ENCODE measurements at regions not wholly inside any gene's neighbourhood (a gene's known extent, or its start where the extent isn't known, plus 50 kb on each side); places are given as distances from the start of the nearest gene placed in this dataset.

DNA sequence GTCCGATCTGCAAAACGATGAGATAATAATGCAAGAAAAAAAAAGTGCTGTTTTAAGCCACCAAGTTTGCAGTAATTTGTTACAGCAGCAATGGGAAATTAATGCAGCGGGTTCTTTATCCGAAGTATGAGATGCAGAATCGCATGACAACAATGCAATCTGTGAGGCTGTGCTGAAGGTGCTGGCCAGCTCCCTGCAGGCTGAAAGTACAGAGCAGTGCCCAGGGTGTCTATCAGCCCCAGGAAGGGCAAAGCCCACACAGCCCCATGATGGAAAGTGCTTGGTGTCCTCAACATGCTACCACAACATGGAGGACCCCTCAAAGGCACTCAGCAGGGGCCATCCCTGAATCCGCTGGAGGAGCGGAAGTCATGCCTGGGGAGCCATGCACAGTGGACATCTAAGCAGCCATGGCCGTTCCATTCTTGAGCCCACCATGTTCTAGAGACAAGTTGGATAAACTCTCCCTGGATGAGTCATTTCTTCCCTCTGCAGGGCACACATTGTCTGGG, 199.5 kb upstream of the PFKP start:
- intact Hi-C loops (cut with micrococcal nuclease) = no loop called here

DNA sequence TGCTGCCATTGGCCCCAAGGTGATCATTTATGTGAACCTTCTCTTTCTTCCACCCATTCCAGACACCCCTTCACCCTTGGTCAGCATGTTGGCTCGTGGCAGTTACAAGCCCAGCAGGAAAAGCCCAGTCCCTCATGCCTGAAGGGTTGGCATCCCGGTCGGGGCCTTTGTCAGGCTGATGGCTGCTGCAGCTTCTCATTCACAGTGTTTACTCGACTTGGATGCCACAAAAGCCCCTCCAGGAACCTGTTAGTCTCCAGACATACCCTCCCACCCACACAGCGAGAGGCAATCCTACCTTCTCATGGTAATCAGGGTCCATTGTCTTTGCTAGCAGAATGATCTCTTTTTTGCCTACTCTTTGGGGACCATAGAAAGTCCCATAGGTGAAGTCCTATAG, 200.8 kb upstream of the PFKP start:
- intact Hi-C loops (cut with micrococcal nuclease) = no loop called here

DNA sequence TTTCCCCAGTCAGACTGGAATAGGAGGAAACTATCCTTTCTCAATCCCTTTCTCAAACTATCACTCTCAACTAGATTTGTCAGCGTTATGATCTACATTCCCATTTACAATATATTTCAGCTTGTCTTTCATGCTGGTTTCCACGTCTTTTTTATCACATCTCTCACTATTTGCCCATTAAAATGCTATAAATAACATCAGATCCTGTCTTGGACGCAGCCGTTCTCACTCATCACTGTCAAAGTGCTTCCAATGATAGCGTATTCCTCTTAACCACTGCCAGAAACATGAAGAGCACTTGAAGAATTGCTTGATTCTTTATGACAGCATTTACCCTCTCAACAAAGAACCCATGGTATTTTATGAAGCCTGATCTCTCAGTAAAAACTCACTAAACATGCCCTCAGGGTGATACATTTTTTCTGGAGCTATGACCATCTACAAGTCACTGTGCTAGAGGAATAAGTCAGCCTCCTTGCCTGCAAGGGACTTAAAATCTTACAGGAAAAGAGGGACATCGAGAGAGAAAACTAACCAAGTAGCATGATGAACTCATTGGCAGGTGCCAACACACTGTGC, 205.6 kb upstream of the PFKP start:
- intact Hi-C loops (cut with micrococcal nuclease) = no loop called here

DNA sequence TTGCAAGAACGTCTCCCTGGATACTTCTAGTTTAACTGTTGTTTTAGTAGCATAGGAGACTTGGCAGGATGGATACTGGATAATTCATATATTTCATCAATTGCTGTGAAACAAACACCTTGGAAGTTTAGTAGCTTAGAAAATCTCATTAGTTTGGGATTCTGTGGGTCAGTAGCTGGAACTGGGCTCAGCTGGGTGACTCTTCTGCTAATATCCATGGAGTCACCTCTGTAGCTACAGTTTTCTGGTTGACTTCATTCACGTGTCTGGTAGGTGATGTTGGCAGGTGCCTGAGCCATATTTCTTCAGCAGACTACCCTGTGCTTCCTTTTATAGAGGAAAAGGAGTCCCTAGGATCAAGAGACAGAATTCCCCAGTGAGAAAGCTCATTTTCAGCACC, 208.9 kb upstream of the PFKP start:
- intact Hi-C loops (cut with micrococcal nuclease) = no loop called here

DNA sequence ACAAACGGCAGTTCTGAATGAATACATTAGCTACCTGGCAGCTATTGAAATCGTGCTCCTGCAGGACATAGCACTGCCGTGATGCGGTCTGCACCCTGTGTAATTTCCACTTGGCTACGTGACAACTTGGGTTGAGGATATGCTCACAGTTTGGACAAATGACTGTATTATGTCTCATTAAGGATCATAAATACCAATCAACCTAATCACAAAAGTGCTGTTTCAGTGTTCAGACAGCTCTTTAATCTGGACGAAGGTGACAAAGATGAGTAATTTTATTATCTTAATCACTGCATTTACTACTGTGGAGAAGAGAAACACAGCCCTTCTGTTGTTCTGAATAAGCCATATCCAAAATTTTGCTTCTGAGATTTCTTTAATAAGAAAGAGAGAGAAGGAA, 210.8 kb upstream of the PFKP start:
- intact Hi-C loops (cut with micrococcal nuclease) = no loop called here

DNA sequence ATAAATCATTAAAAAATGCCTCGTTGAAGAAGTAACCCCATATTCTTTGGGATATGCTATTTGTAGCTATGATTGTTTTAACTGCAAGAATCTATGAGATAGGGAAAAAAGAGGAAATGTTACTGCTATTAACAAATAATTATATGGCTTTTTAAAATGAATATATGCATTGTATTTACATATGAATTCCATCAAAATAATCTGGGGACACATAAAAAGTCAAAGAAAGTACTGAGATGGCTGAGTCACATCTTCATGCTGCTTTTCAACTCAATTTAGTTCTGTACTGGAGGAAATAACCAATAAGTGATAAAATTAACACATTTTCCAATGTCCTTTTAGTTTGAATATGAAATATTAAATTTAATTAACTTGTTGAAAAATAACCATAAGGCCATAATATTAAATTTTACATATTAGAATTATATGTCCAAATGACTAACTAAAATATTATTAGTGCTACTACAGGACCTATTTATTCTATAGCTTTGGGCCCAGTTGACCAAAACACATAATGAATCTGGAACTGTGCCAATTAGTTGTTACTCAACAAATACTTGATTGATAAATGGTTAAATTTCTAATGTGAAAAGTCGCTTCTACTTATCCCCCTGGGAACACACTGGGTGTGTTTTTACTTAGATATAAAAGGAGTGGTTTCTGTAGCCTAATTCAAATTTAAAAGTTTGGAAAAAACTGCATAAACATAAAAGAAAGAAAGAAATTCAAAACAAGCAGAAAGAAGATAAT, 214.6 kb upstream of the PFKP start:
- intact Hi-C loops (cut with micrococcal nuclease) = no loop called here

DNA sequence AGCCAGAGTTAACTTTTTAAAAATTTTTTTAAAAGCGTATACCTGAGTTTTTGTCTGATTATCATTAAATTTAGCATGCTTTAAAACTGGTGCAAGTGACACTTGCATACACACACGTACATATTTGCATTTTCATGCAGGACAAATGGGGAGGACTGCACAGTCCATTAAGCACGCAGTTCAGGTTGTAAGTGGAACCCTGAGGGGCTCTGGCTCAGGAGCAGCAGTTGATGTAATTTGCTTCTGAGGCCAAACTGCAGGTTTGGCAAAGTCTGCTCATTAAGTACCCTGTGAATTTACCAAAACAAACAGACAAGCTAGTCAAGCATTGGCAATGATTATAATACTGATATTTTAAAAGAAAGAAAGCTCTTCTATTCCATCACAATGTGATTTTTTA, 215.8 kb upstream of the PFKP start:
- intact Hi-C loops (cut with micrococcal nuclease) = no loop called here

DNA sequence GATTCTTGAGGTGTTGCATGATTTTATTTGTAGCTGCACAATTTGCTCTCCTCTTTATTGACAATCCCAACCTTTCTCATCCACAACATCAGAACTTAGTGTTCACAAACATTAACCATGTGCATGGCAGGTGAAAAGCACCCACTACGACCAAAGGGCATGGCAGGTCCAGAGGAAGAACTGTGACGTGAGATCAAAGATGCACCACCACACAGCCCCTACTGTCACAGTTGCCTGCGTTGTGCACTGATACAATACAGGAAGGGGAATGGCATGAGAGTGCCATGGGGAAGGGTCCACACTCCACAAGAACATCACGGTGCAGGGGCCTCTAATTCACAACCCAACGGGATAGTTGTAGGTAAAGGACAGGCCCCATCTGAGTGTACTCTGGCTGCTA, 217.1 kb upstream of the PFKP start:
- intact Hi-C loops (cut with micrococcal nuclease) = no loop called here

DNA sequence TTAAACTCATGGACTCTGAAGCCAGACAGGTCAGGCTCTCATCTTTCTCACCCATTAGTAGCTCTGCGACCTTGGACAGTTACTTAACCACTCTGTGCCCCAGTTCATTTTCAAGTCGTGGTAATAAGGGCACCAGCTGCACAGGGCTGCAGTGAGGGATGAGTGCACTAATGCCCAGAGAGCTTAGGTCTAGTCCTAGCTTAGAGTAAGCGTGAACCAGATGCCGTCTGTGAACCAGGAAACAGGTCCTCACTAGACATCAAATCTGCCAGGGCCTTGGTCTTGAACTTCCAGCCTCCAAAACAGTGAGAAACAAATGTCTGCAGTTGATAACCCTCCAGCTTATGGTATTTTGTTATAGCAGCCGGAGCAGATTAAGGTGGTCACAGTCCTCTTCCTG, 222.4 kb upstream of the PFKP start:
- intact Hi-C loops (cut with micrococcal nuclease) = no loop called here

DNA sequence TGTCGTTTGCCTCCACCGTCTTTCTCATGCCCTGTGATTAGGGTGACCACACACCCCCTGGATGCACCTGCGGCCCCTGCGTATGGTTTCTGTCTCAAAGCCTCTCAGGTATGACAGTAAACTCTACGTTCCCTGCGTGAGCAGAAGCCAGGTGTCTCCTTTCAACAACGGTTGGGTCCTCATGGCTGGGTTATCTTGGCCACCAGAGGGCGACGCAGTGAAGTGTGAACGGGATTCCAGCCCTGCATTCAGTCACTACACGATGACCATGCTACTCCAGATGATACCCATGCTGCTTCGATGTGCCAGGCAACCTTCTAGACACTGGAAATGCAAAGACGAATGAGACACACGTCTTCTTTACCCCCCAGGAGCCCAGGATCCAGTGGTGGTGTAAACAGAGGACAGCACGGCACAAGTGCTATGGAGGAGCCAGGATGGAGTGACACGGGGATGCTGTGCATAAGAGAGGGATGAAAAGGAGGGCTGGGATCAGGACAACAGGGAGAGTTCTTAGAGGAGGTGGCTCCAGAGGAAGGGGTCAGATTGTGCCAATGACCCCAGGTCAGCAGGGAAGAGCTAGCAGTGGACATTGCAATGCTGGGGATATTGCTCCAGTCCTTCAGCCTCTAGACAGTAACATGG, 228.1 kb upstream of the PFKP start:
- intact Hi-C loops (cut with micrococcal nuclease) = loop anchor here (1.0 kb wide), 1 partner anchor 204 kb away; no protein-coding TSS in a partner anchor

DNA sequence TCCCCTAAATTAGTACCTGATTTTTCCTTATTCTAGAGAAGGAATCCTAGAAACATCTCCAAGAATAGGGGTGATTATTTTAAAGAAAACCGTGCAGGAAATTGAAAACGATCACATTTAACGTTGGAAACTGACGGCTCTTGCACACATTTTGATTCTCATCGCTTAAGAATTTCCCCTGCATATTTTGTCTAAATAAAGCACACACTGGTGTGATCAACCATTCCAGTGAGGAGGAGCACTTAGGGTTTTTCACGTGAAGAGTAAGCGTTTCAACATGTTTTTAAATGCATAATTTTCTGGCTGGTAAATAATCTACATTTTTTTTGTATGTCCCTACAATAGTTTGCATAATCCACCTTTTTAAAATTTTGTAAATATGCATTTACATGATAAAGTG, 229.7 kb upstream of the PFKP start:
- intact Hi-C loops (cut with micrococcal nuclease) = no loop called here

DNA sequence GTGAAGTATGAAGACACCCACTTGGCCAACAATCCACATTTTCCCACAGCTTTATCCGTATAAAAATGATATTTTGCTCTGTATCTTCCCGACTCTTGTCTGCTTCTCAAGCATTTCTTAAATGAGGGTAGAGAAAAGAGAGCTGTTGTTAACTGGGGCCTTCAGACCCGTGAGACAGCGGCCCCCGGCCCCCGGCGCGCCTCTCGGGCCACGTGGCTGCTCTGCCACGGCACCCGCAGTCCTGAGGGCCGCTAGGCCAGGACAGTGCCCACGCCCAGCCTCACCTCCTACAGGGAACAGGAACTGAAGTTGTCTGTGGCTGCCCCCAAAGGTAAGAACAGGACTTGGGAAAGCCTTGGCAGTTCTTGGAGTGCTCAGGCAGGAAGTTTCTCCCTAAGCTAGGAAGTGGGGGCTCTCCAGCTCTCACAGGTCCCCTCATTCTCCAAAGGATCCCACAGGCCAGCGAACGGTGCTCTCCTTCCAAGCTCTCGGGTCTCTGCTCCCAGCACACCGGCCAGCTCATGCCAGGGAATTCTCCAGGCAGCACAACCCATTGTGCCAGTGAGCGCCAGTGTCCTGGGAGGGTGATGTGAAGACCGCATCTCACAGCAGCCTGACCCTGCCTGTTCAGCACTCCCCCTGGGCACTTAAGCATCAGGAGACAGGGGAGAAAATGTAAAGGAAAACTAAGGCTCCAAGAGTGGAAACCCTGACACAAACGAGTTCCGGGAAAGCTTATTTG, 230.3 kb upstream of the PFKP start:
- intact Hi-C loops (cut with micrococcal nuclease) = no loop called here

DNA sequence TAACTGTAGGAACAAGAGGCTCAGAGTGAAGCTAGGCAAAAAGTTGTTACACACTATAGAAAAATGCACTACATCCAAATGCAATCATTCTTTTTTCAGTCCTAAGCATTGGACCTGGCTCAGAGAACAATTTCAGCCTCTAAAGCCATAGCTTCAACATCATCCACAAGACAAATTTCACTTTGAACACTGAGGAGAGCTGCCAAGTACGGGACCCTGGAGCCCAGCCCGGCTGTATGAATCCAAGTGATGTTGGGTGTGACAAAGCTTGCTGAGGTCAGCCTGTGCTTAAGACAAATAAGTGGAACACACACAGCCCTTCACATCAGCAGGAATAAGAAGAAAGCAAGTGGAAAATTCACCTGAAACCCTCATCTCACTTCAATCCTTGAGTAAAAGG, 233.1 kb upstream of the PFKP start:
- intact Hi-C loops (cut with micrococcal nuclease) = no loop called here

DNA sequence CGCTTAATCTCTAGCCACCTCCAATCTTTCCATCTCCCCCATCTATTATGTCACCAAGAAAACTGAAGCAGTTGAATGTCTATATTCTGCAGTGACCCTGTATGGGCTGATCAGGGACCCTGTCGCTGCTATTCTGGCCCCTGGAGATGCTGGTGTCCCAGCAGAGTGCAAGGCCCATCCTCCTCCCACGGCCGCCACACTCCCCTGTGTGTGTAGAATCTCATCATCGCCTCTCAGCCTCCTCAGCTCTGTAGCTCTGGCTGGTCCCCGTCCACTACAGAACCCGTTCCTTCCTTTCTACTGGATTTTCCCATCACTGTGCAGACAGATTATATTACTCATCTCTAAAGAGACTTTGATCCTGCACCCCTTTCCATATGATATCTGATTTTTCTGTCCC, 235.8 kb upstream of the PFKP start:
- intact Hi-C loops (cut with micrococcal nuclease) = no loop called here

DNA sequence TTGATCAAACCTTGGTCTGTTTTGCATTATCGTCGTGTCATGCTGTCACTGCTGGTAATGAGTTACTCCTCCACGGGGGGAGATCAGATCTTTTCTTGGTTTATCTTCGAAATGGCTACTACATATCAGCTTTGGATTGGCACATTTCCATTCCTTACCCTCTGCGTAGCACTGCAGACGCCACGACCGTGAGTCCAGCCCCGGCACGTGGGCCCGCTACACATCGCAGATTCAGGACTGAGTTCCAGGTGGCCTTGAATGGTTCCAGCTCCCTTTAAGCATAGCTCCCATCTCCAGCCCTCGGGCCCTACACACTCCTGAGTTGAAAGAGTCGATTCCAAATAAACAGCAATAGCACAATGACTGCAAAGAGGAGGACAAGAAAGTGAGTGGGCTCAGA, 238.6 kb upstream of the PFKP start:
- intact Hi-C loops (cut with micrococcal nuclease) = no loop called here

DNA sequence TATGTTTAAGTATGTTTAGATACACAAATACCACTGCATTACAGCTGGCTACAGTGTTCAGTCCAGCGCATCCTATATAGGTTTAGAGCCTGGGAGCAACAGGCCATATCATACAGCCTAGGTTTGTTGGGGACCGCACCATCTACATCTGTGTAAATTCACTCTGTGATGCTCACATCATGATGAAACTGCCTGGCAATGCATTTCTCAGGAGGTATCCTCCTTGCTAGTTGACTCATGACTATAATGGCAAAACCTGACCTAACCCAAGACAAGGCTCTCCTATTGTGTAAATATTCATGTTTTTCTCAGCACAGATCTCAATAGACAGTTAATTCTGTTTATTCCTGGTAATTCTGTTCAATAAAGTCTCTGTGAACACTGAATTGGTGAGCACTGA, 240.7 kb upstream of the PFKP start:
- intact Hi-C loops (cut with micrococcal nuclease) = no loop called here

DNA sequence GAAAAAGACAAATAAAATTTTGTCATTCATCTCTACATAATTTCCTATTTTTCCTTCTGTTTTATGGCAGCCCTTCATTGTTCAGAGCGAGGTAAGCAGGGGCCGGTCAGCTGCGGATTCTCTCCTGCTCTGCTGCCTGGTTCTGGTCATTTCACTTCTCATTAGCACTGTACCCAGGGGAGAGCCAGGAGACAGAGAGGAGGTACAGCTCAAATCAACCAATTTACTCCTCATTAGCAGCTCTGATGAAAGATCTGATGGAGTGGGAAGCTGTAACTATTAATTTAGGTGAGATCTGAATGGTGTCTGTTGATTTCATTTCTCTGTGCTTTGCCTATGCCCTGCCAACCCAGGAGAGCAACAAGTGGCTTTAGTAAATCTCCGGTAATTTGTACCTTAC, 241.5 kb upstream of the PFKP start:
- intact Hi-C loops (cut with micrococcal nuclease) = no loop called here

DNA sequence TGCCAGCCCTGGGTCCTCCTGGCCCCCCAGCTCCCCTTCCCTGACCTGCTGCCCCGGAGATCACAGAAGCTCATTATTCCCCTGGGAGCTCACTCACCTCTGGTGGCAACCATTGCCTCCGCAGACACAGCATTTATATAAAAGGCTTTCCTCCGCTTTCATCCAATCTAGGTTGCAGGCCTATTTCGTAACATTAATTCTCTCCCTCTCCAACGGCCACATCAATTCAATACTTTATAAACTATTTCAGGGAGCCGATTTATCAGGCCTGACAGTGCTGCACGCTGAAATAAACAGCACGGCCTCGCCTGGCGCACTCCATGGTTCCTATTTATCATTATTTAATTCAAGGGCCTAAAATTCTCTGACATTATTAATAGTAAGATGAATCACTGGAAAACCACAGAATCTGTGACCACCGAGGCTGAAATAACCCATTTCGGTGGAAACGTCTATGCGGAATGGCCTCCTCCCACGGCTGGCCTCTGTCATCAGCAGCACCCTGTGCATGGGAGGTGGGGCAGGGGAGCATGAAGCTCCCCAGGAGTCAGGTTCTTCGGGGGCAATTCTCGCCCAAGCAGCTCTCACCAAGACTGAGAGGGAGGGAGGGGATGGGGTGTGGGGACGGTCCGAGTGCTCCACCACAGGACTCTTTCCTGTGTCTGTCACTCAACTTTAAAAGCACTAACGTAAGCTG, 249.3 kb upstream of the PFKP start:
- intact Hi-C loops (cut with micrococcal nuclease) = no loop called here

DNA sequence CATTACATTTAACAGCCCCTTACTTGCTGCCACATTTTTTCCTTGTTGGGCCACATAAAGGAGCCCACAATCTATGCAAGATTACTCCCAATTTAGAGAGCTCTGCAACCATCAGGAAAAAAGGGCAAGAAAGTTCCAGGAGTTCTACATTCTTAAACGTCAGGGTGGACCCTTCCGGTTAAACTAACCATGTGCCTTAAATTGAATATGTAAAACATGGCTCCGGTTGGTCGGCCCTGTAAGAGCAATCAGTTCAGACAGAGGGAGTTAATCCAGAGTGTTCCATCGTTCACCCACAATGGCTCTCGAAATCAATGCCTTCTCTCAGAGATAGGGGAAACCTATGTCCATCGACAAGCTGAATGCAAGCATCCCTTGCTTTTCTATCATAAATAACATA, 253.7 kb upstream of the PFKP start:
- intact Hi-C loops (cut with micrococcal nuclease) = no loop called here

DNA sequence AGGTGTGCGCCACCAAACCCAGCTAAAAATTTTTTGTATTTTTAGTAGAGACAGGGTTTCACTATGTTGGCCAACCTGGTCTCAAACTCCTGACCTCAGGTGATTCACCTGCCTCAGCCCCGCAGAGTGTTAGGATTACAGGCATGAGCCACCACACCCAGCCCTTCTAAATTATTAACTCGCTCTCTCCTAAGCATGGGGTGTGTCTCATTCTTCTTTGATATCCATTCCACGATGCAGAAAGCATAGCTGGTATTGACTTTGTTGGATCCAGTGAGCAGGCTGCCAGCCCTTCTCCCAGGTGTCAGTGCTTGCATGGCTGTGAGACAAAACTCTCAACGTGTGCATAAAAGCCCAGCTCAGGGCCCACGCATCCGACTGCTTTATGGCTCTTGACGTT, 254.1 kb upstream of the PFKP start:
- intact Hi-C loops (cut with micrococcal nuclease) = no loop called here

DNA sequence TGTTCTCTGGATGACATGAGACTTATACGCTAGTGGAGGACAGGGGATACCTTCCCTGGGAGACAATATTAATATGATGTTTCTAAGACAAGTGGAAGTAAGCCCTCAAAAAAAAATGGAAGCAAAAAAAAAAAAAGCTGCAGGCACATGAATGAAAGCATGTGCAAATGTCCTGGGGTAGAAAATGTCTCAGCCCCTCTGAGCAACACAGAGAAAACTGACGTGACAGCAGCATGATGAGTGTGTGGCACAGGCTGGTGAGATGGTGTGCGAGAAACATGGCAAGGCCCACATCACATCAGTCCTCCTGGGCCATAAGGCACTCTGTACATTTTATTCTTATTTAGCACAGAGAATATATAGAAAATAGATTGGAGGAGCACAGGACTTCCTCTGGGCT, 254.7 kb upstream of the PFKP start:
- intact Hi-C loops (cut with micrococcal nuclease) = no loop called here

Data from T-helper 1 cell treated with Interleukin-12 subunit alpha and Interleukin-12 subunit beta and Interleukin-4 antibody, amounts not matched to agents 30 ng/mL and 1 ng/mL, for 36 hours (primary cell).